ENCODE measurements at regions not wholly inside any gene's neighbourhood (a gene's known extent, or its start where the extent isn't known, plus 50 kb on each side); places are given as distances from the start of the nearest gene placed in this dataset.

- no peak for DNase-seq (ENCODE audit: low read depth)
- no peak overlapping the region for H3K4me3 ChIP-seq (ENCODE audit: control insufficient read depth, low read depth, low read length)
- TF ChIP-seq CTCF (IDR thresholded peaks at IDR 0.05; ENCODE audit: control insufficient read depth, insufficient read depth, low read depth, low read length, missing control alignments), result no peak
Measured at GRCh38 chr17:33421933-33422332, 128.8 kb upstream of the ASIC2 start.

DNA sequence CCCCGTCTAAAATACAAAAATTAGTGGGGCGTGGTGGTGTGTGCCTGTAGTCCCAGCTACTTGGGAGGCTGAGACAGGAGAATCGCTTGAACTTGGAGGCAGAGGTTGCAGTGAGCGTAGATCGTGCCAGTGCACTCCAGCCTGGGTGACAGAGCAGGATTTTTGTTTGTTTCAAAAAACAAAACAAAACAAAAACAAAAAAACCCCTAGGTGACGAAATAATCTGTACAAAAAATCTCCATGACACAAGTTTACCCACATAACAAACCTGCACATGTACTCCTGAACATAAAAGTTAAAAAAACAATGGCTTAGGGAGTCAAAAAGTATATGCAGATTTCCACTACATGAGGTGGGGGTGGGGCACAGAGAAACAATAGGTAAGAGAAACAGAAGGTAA is 140.5 kb upstream of the ASIC2 start:
- no peak for TF ChIP-seq CTCF (IDR thresholded peaks at IDR 0.05; ENCODE audit: control insufficient read depth, insufficient read depth, low read depth, low read length, missing control alignments)
- H3K4me3 ChIP-seq (ENCODE audit: control insufficient read depth, low read depth, low read length), result no peak overlapping the region
- no peak for DNase-seq (ENCODE audit: low read depth)

- H3K4me3 ChIP-seq (ENCODE audit: control insufficient read depth, low read depth, low read length), result no peak overlapping the region
- no peak for TF ChIP-seq CTCF (IDR thresholded peaks at IDR 0.05; ENCODE audit: control insufficient read depth, insufficient read depth, low read depth, low read length, missing control alignments)
- no peak for DNase-seq (ENCODE audit: low read depth)
Measured at GRCh38 chr17:33434841-33435240, 141.7 kb upstream of the ASIC2 start.

- no peak for TF ChIP-seq CTCF (IDR thresholded peaks at IDR 0.05; ENCODE audit: control insufficient read depth, insufficient read depth, low read depth, low read length, missing control alignments)
- no peak overlapping the region for H3K4me3 ChIP-seq (ENCODE audit: control insufficient read depth, low read depth, low read length)
- DNase-seq (ENCODE audit: low read depth), result no peak
Measured at GRCh38 chr17:33435721-33436301, 142.7 kb upstream of the ASIC2 start.

DNA sequence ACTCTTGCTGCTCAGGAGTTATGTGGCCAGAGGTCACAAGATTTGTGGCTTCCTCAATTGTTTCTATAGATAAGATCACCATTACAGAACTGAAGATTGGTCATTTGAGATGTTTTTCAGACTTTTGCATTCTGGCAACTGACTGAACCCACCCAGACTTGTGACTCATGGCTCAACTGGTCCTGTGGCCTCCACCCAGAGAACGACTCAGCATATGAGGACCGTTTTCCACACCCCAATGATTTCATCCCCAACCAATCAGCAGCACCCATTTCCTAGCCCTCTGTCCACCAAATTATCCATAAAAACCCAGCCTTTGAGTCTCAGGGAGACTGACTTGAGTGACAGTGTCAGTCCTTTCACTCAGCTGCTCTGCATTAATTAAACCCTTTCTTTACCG is 143.2 kb upstream of the ASIC2 start:
- no peak for TF ChIP-seq CTCF (IDR thresholded peaks at IDR 0.05; ENCODE audit: control insufficient read depth, insufficient read depth, low read depth, low read length, missing control alignments)
- no peak for DNase-seq (ENCODE audit: low read depth)

DNA sequence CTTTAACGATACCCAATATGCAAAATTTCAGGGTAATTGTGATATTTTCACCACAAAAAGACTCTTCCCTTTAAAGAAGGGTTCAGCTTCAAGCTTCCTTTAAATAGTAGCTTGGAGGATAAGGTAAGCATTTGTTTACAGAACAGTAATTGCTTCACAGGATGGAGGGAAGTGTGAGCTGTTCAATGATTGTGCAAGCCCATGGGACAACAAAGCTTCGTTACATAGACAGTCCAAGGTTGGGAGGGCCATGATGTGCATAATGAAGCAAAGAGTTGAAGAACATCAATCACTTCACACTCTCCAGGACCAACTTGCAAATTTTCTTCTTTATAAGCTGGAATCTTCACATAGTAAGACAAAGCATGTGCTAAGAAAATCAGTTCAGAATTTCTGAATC is 145.0 kb upstream of the ASIC2 start:
- no peak for TF ChIP-seq CTCF (IDR thresholded peaks at IDR 0.05; ENCODE audit: control insufficient read depth, insufficient read depth, low read depth, low read length, missing control alignments)
- no peak overlapping the region for H3K4me3 ChIP-seq (ENCODE audit: control insufficient read depth, low read depth, low read length)
- DNase-seq (ENCODE audit: low read depth), result no peak

More for the DNA sequence above, 143.2 kb upstream of the ASIC2 start:
- H3K4me3 ChIP-seq (ENCODE audit: control insufficient read depth, low read depth, low read length), result no peak overlapping the region

- DNase-seq (ENCODE audit: low read depth), result no peak
- no peak overlapping the region for H3K4me3 ChIP-seq (ENCODE audit: control insufficient read depth, low read depth, low read length)
- TF ChIP-seq CTCF (IDR thresholded peaks at IDR 0.05; ENCODE audit: control insufficient read depth, insufficient read depth, low read depth, low read length, missing control alignments), result no peak
Measured at GRCh38 chr17:33438578-33438977, 145.5 kb upstream of the ASIC2 start.

Data from AG09309 (cell line).